Skeletal muscle tissue (tissue), 3 donors: ENCODE measurements at regions not wholly inside any gene's neighbourhood (a gene's known extent, or its start where the extent isn't known, plus 50 kb on each side); places are given as distances from the start of the nearest gene placed in this dataset.
"Not testable (repeated sequence)": the region's sequence is repeated elsewhere in the genome, so short reads cannot be mapped to it uniquely, and the experiment has no call there.

Experiments
- H3K27ac ChIP-seq: one replicate; pipeline ENCODE4 v1.7.0; 2013; ENCODE audit warnings: mild to moderate bottlenecking, low read depth, low read length, inconsistent platforms
- H3K27me3 ChIP-seq, 3 donors: one replicate each; pipeline ENCODE4 v1.7.0; 2013; ENCODE audit warnings: low read length in 3 of 3; ENCODE audit not compliant: control insufficient read depth in 3 of 3, insufficient read depth in 3 of 3
- H3K36me3 ChIP-seq, 3 donors: one replicate each; pipeline ENCODE4 v1.7.0; 2013; ENCODE audit warnings: low read length in 3 of 3; ENCODE audit not compliant: control insufficient read depth in 3 of 3, insufficient read depth in 3 of 3
- H3K4me1 ChIP-seq, 3 donors: one replicate each; pipeline ENCODE4 v1.7.0; 2013; ENCODE audit warnings: low read length in 3 of 3, mild to moderate bottlenecking in 3 of 3; ENCODE audit not compliant: control insufficient read depth in 3 of 3, insufficient read depth in 3 of 3
- H3K4me3 ChIP-seq, 3 donors: one replicate each; pipeline ENCODE4 v1.7.0; 2013; ENCODE audit warnings: low read length in 3 of 3
- H3K9ac ChIP-seq, 3 donors: one replicate each; pipeline ENCODE4 v1.7.0; 2013; ENCODE audit warnings: low read length in 3 of 3, mild to moderate bottlenecking in 3 of 3, moderate library complexity in 2 of 3, low read depth in 1 of 3
- H3K9me3 ChIP-seq, 3 donors: one replicate each; pipeline ENCODE4 v1.7.0; 2013; ENCODE audit warnings: low read length in 3 of 3; ENCODE audit not compliant: control insufficient read depth in 3 of 3
- donor health status: Osteomylitis.

- Histone ChIP-seq H3K27ac (no peak overlapping the region), H3K9me3 (no peaks in the 10 kb centered on the region), H3K4me3 (no peak overlapping the region), H3K4me1 (no peaks in the 10 kb centered on the region), H3K9ac (no peak overlapping the region), H3K27me3 (no peaks in the 10 kb centered on the region), H3K36me3 (no peaks in the 10 kb centered on the region)
Observed at GRCh38 chr4:160319868-160320260, 1217.0 kb downstream of the RAPGEF2 start.

- no peaks in the 10 kb centered on the region for H3K27me3 ChIP-seq
- H3K9ac ChIP-seq: no peak overlapping the region
- no peak overlapping the region for H3K4me3 ChIP-seq
- no peaks in the 10 kb centered on the region for H3K9me3 ChIP-seq
- H3K36me3 ChIP-seq: no peaks in the 10 kb centered on the region
- H3K4me1 ChIP-seq: no peaks in the 10 kb centered on the region
- no peak overlapping the region for H3K27ac ChIP-seq
Observed at GRCh38 chr4:160326110-160326509, 1223.2 kb downstream of the RAPGEF2 start.

- H3K4me1 ChIP-seq: no peaks in the 10 kb centered on the region
Observed at GRCh38 chr4:160347197-160347596, 1244.3 kb downstream of the RAPGEF2 start.

GRCh38 chr4:160350944-160351343, 1248.1 kb downstream of the RAPGEF2 start:
- Histone ChIP-seq H3K27me3 (no peaks in the 10 kb centered on the region), H3K9ac (no peak overlapping the region), H3K4me3 (no peak overlapping the region), H3K36me3 (no peaks in the 10 kb centered on the region), H3K27ac (no peak overlapping the region), H3K4me1 (no peaks in the 10 kb centered on the region), H3K9me3 (no peaks in the 10 kb centered on the region)

More at GRCh38 chr4:160347197-160347596, 1244.3 kb downstream of the RAPGEF2 start:
- Histone ChIP-seq H3K27me3 (no peaks in the 10 kb centered on the region), H3K27ac (no peak overlapping the region), H3K4me3 (no peak overlapping the region), H3K9me3 (no peaks in the 10 kb centered on the region), H3K36me3 (no peaks in the 10 kb centered on the region), H3K9ac (no peak overlapping the region)

GRCh38 chr4:160352637-160353036, 1249.8 kb downstream of the RAPGEF2 start:
- no peak overlapping the region for H3K9ac ChIP-seq
- H3K4me1 ChIP-seq: no peaks in the 10 kb centered on the region
- H3K27me3 ChIP-seq: no peaks in the 10 kb centered on the region
- H3K36me3 ChIP-seq: no peaks in the 10 kb centered on the region
- H3K9me3 ChIP-seq: no peaks in the 10 kb centered on the region
- no peak overlapping the region for H3K27ac ChIP-seq
- no peak overlapping the region for H3K4me3 ChIP-seq

GRCh38 chr4:160353548-160353947, 1250.7 kb downstream of the RAPGEF2 start:
- Histone ChIP-seq H3K9ac (no peak overlapping the region), H3K4me1 (no peaks in the 10 kb centered on the region), H3K9me3 (no peaks in the 10 kb centered on the region), H3K4me3 (no peak overlapping the region), H3K27me3 (no peaks in the 10 kb centered on the region), H3K36me3 (no peaks in the 10 kb centered on the region), H3K27ac (no peak overlapping the region)

GRCh38 chr4:160362478-160362877, 1259.6 kb downstream of the RAPGEF2 start:
- Histone ChIP-seq H3K27ac (no peak overlapping the region), H3K4me1 (no peaks in the 10 kb centered on the region), H3K36me3 (no peaks in the 10 kb centered on the region), H3K9ac (no peak overlapping the region), H3K9me3 (no peaks in the 10 kb centered on the region), H3K27me3 (no peaks in the 10 kb centered on the region), H3K4me3 (no peak overlapping the region)

- no peak overlapping the region for H3K27ac ChIP-seq
- H3K4me3 ChIP-seq: no peak overlapping the region
- no peaks in the 10 kb centered on the region for H3K36me3 ChIP-seq
- no peaks in the 10 kb centered on the region for H3K9me3 ChIP-seq
- no peaks in the 10 kb centered on the region for H3K4me1 ChIP-seq
- H3K9ac ChIP-seq: no peak overlapping the region
- no peaks in the 10 kb centered on the region for H3K27me3 ChIP-seq
Observed at GRCh38 chr4:160364217-160364616, 1261.3 kb downstream of the RAPGEF2 start.

- not testable (repeated sequence) for H3K4me1 ChIP-seq, H3K27me3 ChIP-seq, H3K36me3 ChIP-seq, H3K4me3 ChIP-seq, H3K9ac ChIP-seq, H3K27ac ChIP-seq, H3K9me3 ChIP-seq
Observed at GRCh38 chr4:160364665-160365064, 1261.8 kb downstream of the RAPGEF2 start.

- not testable (repeated sequence) for H3K9ac ChIP-seq, H3K27me3 ChIP-seq, H3K27ac ChIP-seq, H3K4me3 ChIP-seq, H3K4me1 ChIP-seq, H3K36me3 ChIP-seq, H3K9me3 ChIP-seq
Observed at GRCh38 chr4:160365383-160365782, 1262.5 kb downstream of the RAPGEF2 start.

- Histone ChIP-seq H3K9ac (no peak overlapping the region), H3K36me3 (no peaks in the 10 kb centered on the region), H3K9me3 (no peaks in the 10 kb centered on the region), H3K4me3 (no peak overlapping the region), H3K27me3 (no peaks in the 10 kb centered on the region), H3K27ac (no peak overlapping the region), H3K4me1 (no peaks in the 10 kb centered on the region)
Observed at GRCh38 chr4:160370046-160370445, 1267.2 kb downstream of the RAPGEF2 start.
